Activated CD4-positive, alpha-beta memory T cell treated with anti-CD3 and anti-CD28 coated beads for 36 hours (primary cell): ENCODE measurements at regions not wholly inside any gene's neighbourhood (a gene's known extent, or its start where the extent isn't known, plus 50 kb on each side); places are given as distances from the start of the nearest gene placed in this dataset.
"Not testable (repeated sequence)": the region's sequence is repeated elsewhere in the genome, so short reads cannot be mapped to it uniquely, and the experiment has no call there.

ENCODE experiments used
- CTCF ChIA-PET: fragments of 350-600 bp; sonication (Branson Sonifier 250); formaldehyde crosslinking; loops from one replicate; lab custom pipeline; 2021; ENCODE audit warnings: antibody characterized with exemption, inconsistent platforms; lab: Charles Lee
- POLR2A ChIA-PET: fragments of 350-600 bp; sonication (Branson Sonifier 250); formaldehyde crosslinking; loops from one replicate; lab custom pipeline; 2021; ENCODE audit warnings: antibody characterized with exemption; lab: Charles Lee
- DNase-seq: peaks from one replicate; pipeline ENCODE4 v3.0.0-alpha.2; 2020
- H3K27ac Mint-ChIP-seq: one replicate; pipeline ENCODE4 v1.8.0; 2021; ENCODE audit warnings: mixed read lengths
- H3K27me3 Mint-ChIP-seq: one replicate; pipeline ENCODE4 v1.8.0; 2021; ENCODE audit warnings: mixed read lengths
- H3K36me3 Mint-ChIP-seq: one replicate; pipeline ENCODE4 v1.8.0; 2021; ENCODE audit warnings: mixed read lengths
- H3K4me1 Mint-ChIP-seq: one replicate; pipeline ENCODE4 v1.8.0; 2021; ENCODE audit warnings: low read depth, mixed read lengths
- H3K4me3 Mint-ChIP-seq: one replicate; pipeline ENCODE4 v1.8.0; 2021; ENCODE audit warnings: mild to moderate bottlenecking, mixed read lengths
- H3K9me3 Mint-ChIP-seq: one replicate; pipeline ENCODE4 v1.8.0; 2021; ENCODE audit warnings: mixed read lengths
- intact Hi-C: fragments of 100-400 bp; cut with micrococcal nuclease; formaldehyde crosslinking; loops from one replicate; pipeline ENCODE4 v1.15.1; 2023

- ChIA-PET CTCF (no interaction called here), POLR2A (no interaction called here)
- H3K9me3 Mint-ChIP-seq: no peaks in the 10 kb centered on the region
- no peaks in the 10 kb centered on the region for H3K36me3 Mint-ChIP-seq
- H3K4me3 Mint-ChIP-seq: no peak overlapping the region
- intact Hi-C loops: no loop called here
- DNase-seq: no peak
- no peak overlapping the region for H3K27ac Mint-ChIP-seq
- H3K27me3 Mint-ChIP-seq: peaks cover 5% of the 10 kb centered on the region
- H3K4me1 Mint-ChIP-seq: no peaks in the 10 kb centered on the region
Measured at GRCh38 chr2:7375901-7376300, 458.7 kb downstream of the RNF144A start.

GRCh38 chr2:7377916-7378569 is 460.8 kb downstream of the RNF144A start:
- no peak for DNase-seq
- POLR2A ChIA-PET: interaction anchor here (0.9 kb wide), 1 partner anchor 187 kb away, joined by 3 read pairs; no protein-coding TSS in a partner anchor
- intact Hi-C loops: no loop called here
- H3K27ac Mint-ChIP-seq: no peak overlapping the region
- H3K4me3 Mint-ChIP-seq: no peak overlapping the region
- CTCF ChIA-PET: no interaction called here
- H3K4me1 Mint-ChIP-seq: no peaks in the 10 kb centered on the region
- peaks cover 8% of the 10 kb centered on the region for H3K27me3 Mint-ChIP-seq
- no peaks in the 10 kb centered on the region for H3K36me3 Mint-ChIP-seq
- no peaks in the 10 kb centered on the region for H3K9me3 Mint-ChIP-seq

GRCh38 chr2:7378591-7378990 is 461.4 kb downstream of the RNF144A start:
- ChIA-PET POLR2A (interaction anchor here (0.9 kb wide), 1 partner anchor 187 kb away, joined by 3 read pairs; no protein-coding TSS in a partner anchor), CTCF (no interaction called here)
- intact Hi-C loops: no loop called here
- Mint-ChIP-seq H3K9me3 (no peaks in the 10 kb centered on the region), H3K27me3 (peaks cover 8% of the 10 kb centered on the region), H3K4me1 (no peaks in the 10 kb centered on the region), H3K4me3 (no peak overlapping the region), H3K36me3 (no peaks in the 10 kb centered on the region), H3K27ac (no peak overlapping the region)
- DNase-seq: no peak

- intact Hi-C loops: no loop called here
- POLR2A ChIA-PET: no interaction called here
Measured at GRCh38 chr2:7379799-7380198, 462.6 kb downstream of the RNF144A start.

GRCh38 chr2:7384773-7385349 is 467.6 kb downstream of the RNF144A start:
- no peaks in the 10 kb centered on the region for H3K9me3 Mint-ChIP-seq
- DNase-seq: no peak
- H3K27ac Mint-ChIP-seq: no peak overlapping the region
- POLR2A ChIA-PET: no interaction called here
- CTCF ChIA-PET: no interaction called here
- no peak overlapping the region for H3K4me3 Mint-ChIP-seq
- no peaks in the 10 kb centered on the region for H3K36me3 Mint-ChIP-seq
- peaks cover 4% of the 10 kb centered on the region for H3K27me3 Mint-ChIP-seq
- intact Hi-C loops: no loop called here
- no peaks in the 10 kb centered on the region for H3K4me1 Mint-ChIP-seq

More at GRCh38 chr2:7379799-7380198, 462.6 kb downstream of the RNF144A start:
- Mint-ChIP-seq H3K4me1 (no peaks in the 10 kb centered on the region), H3K4me3 (no peak overlapping the region), H3K27ac (no peak overlapping the region), H3K27me3 (peaks cover 9% of the 10 kb centered on the region), H3K9me3 (no peaks in the 10 kb centered on the region), H3K36me3 (no peaks in the 10 kb centered on the region)
- no peak for DNase-seq
- CTCF ChIA-PET: no interaction called here

GRCh38 chr2:7390311-7390710 is 473.1 kb downstream of the RNF144A start:
- H3K36me3 Mint-ChIP-seq, DNase-seq, CTCF ChIA-PET, H3K4me3 Mint-ChIP-seq, H3K4me1 Mint-ChIP-seq, H3K27ac Mint-ChIP-seq, H3K9me3 Mint-ChIP-seq, H3K27me3 Mint-ChIP-seq, intact Hi-C loops: not testable (repeated sequence)
- POLR2A ChIA-PET: interaction anchor here (0.5 kb wide), 1 partner anchor 206 kb away, joined by 5 read pairs; no protein-coding TSS in a partner anchor

GRCh38 chr2:7392076-7392787 is 475.0 kb downstream of the RNF144A start:
- Mint-ChIP-seq H3K4me3 (no peak overlapping the region), H3K27me3 (no peaks in the 10 kb centered on the region), H3K4me1 (peaks cover 3% of the 10 kb centered on the region), H3K27ac (no peak overlapping the region), H3K36me3 (no peaks in the 10 kb centered on the region), H3K9me3 (no peaks in the 10 kb centered on the region)
- CTCF ChIA-PET: no interaction called here
- POLR2A ChIA-PET: no interaction called here
- intact Hi-C loops: no loop called here
- DNase-seq: peak; percentile 36

- DNase-seq: no peak
- no peak overlapping the region for H3K4me3 Mint-ChIP-seq
- H3K36me3 Mint-ChIP-seq: no peaks in the 10 kb centered on the region
- intact Hi-C loops: no loop called here
- H3K9me3 Mint-ChIP-seq: no peaks in the 10 kb centered on the region
- peaks cover 3% of the 10 kb centered on the region for H3K4me1 Mint-ChIP-seq
- H3K27ac Mint-ChIP-seq: no peak overlapping the region
- CTCF ChIA-PET: interaction anchor here (0.6 kb wide), 1 partner anchor 26 kb away, joined by 3 read pairs; no protein-coding TSS in a partner anchor
- no peaks in the 10 kb centered on the region for H3K27me3 Mint-ChIP-seq
- POLR2A ChIA-PET: no interaction called here
Measured at GRCh38 chr2:7394195-7394594, 477.0 kb downstream of the RNF144A start.

GRCh38 chr2:7400628-7401027 is 483.4 kb downstream of the RNF144A start:
- no peaks in the 10 kb centered on the region for H3K9me3 Mint-ChIP-seq
- DNase-seq: no peak
- no peak overlapping the region for H3K4me3 Mint-ChIP-seq
- ChIA-PET POLR2A (no interaction called here), CTCF (no interaction called here)
- H3K27ac Mint-ChIP-seq: no peak overlapping the region
- intact Hi-C loops: no loop called here
- no peaks in the 10 kb centered on the region for H3K36me3 Mint-ChIP-seq
- H3K4me1 Mint-ChIP-seq: peaks cover 13% of the 10 kb centered on the region
- peaks cover 18% of the 10 kb centered on the region for H3K27me3 Mint-ChIP-seq

- H3K9me3 Mint-ChIP-seq: no peaks in the 10 kb centered on the region
- CTCF ChIA-PET: interaction anchor here (0.6 kb wide), 1 partner anchor 345 kb away, joined by 3 read pairs; no protein-coding TSS in a partner anchor
- intact Hi-C loops: no loop called here
- no peak overlapping the region for H3K4me3 Mint-ChIP-seq
- no peaks in the 10 kb centered on the region for H3K36me3 Mint-ChIP-seq
- no peak overlapping the region for H3K27ac Mint-ChIP-seq
- POLR2A ChIA-PET: no interaction called here
- H3K4me1 Mint-ChIP-seq: peaks cover 13% of the 10 kb centered on the region
- no peak for DNase-seq
- H3K27me3 Mint-ChIP-seq: peaks cover 24% of the 10 kb centered on the region
Measured at GRCh38 chr2:7403092-7403775, 486.0 kb downstream of the RNF144A start.

GRCh38 chr2:7405861-7406715 is 488.9 kb downstream of the RNF144A start:
- no peak overlapping the region for H3K27ac Mint-ChIP-seq
- intact Hi-C loops: no loop called here
- peaks cover 19% of the 10 kb centered on the region for H3K27me3 Mint-ChIP-seq
- peaks cover 13% of the 10 kb centered on the region for H3K4me1 Mint-ChIP-seq
- ChIA-PET CTCF (interaction anchor here (0.7 kb wide), 1 partner anchor 1288 kb away, joined by 5 read pairs; no protein-coding TSS in a partner anchor), POLR2A (no interaction called here)
- no peak for DNase-seq
- H3K36me3 Mint-ChIP-seq: no peaks in the 10 kb centered on the region
- no peaks in the 10 kb centered on the region for H3K9me3 Mint-ChIP-seq
- H3K4me3 Mint-ChIP-seq: no peak overlapping the region
